CD14-positive monocyte (primary cell): ENCODE measurements at regions not wholly inside any gene's neighbourhood (a gene's known extent, or its start where the extent isn't known, plus 50 kb on each side); places are given as distances from the start of the nearest gene placed in this dataset.

Source experiments
- DNase-seq, 3 donors: peaks; one replicate each; pipeline ENCODE4 v3.0.0-alpha.2; 2011 to 2022
- H2AFZ ChIP-seq: 2 replicates; pipeline ENCODE4 v1.6.0; 2012; ENCODE audit warnings: mild to moderate bottlenecking, low read depth, low read length, inconsistent platforms; ENCODE audit not compliant: insufficient read depth, poor library complexity, severe bottlenecking
- H3K27ac ChIP-seq, 2 donors: 1 replicate in 1 of 2; 2 replicates in 1 of 2; pipeline ENCODE4 v1.5.1; 2012 to 2013; ENCODE audit warnings: low read length in 2 of 2, control low read depth in 1 of 2, inconsistent platforms in 1 of 2, low read depth in 1 of 2, mild to moderate bottlenecking in 1 of 2
- H3K27me3 ChIP-seq, 2 donors: one replicate each; pipeline versions ENCODE4 v1.6.0 to v1.6.1; 2011 to 2013; ENCODE audit warnings: low read length in 2 of 2; ENCODE audit not compliant: control insufficient read depth in 2 of 2, insufficient read depth in 2 of 2
- H3K36me3 ChIP-seq, 2 donors: replicated peaks in 1 of 2; 1 replicate in 1 of 2; 2 replicates in 1 of 2; pipeline versions ENCODE4 v1.5.1 to v1.6.1; 2012 to 2013; ENCODE audit warnings: low read length in 2 of 2, control low read depth in 1 of 2, inconsistent platforms in 1 of 2, mild to moderate bottlenecking in 1 of 2; ENCODE audit not compliant: insufficient read depth in 2 of 2, control insufficient read depth in 1 of 2
- H3K4me1 ChIP-seq, 2 donors: 1 replicate in 1 of 2; 2 replicates in 1 of 2; pipeline versions ENCODE4 v1.5.1 to v1.6.1; 2012 to 2013; ENCODE audit warnings: low read length in 2 of 2, control low read depth in 1 of 2, inconsistent platforms in 1 of 2, mild to moderate bottlenecking in 1 of 2, moderate library complexity in 1 of 2; ENCODE audit not compliant: insufficient read depth in 2 of 2, control insufficient read depth in 1 of 2
- H3K4me2 ChIP-seq: replicated peaks from 2 replicates; pipeline ENCODE3; 2012; ENCODE audit warnings: low read length, moderate library complexity, mild to moderate bottlenecking; ENCODE audit not compliant: poor library complexity, severe bottlenecking; ENCODE audit errors: extremely low read depth
- H3K4me3 ChIP-seq, 3 experiments: fragments of 200-600 bp in 1 of 3; sonication (generic) in 1 of 3; replicated peaks in 1 of 3; 1 replicate in 2 of 3; 2 replicates in 1 of 3; pipeline ENCODE4 v1.5.1; 2011 to 2013; ENCODE audit warnings: low read length in 3 of 3, mild to moderate bottlenecking in 3 of 3, control low read depth in 2 of 3, low read depth in 2 of 3, inconsistent platforms in 1 of 3, moderate library complexity in 1 of 3
- H3K79me2 ChIP-seq: 2 replicates; pipeline ENCODE4 v1.6.0; 2012; ENCODE audit warnings: mild to moderate bottlenecking, control low read depth, inconsistent platforms, low read length, moderate library complexity; ENCODE audit not compliant: insufficient read depth
- H3K9ac ChIP-seq: 2 replicates; pipeline ENCODE4 v1.6.0; 2017; ENCODE audit warnings: low read length, mild to moderate bottlenecking; ENCODE audit not compliant: insufficient read depth, poor library complexity, severe bottlenecking
- H3K9me3 ChIP-seq, 2 donors: replicated peaks in 1 of 2; 1 replicate in 1 of 2; 2 replicates in 1 of 2; pipeline versions ENCODE4 v1.5.1 to v1.6.1; 2012 to 2013; ENCODE audit warnings: low read length in 2 of 2, control low read depth in 1 of 2; ENCODE audit not compliant: control insufficient read depth in 1 of 2, insufficient read depth in 1 of 2
- H4K20me1 ChIP-seq: 2 replicates; pipeline ENCODE4 v1.6.0; 2012; ENCODE audit warnings: mild to moderate bottlenecking, low read length, control low read depth, moderate library complexity; ENCODE audit not compliant: insufficient read depth
- H3K27ac Mint-ChIP-seq, 7 donors: one replicate each; pipeline ENCODE4 v1.8.0; 2020; ENCODE audit warnings: mild to moderate bottlenecking in 7 of 7, mixed read lengths in 7 of 7, moderate library complexity in 6 of 7, inconsistent platforms in 2 of 7
- H3K27me3 Mint-ChIP-seq, 3 donors: one replicate each; pipeline ENCODE4 v1.8.0; 2021 to 2022; ENCODE audit warnings: low read depth in 3 of 3, mild to moderate bottlenecking in 3 of 3, mixed read lengths in 3 of 3, moderate library complexity in 3 of 3, inconsistent platforms in 1 of 3
- H3K36me3 Mint-ChIP-seq, 2 donors: one replicate each; pipeline ENCODE4 v1.8.0; 2020; ENCODE audit warnings: mixed read lengths in 2 of 2, inconsistent platforms in 1 of 2, mild to moderate bottlenecking in 1 of 2
- H3K4me1 Mint-ChIP-seq: one replicate; pipeline ENCODE4 v1.8.0; 2020; ENCODE audit warnings: mild to moderate bottlenecking, mixed read lengths
- H3K4me3 Mint-ChIP-seq, 2 donors: one replicate each; pipeline ENCODE4 v1.8.0; 2020; ENCODE audit warnings: mild to moderate bottlenecking in 2 of 2, mixed read lengths in 2 of 2, moderate library complexity in 1 of 2
- H3K9me3 Mint-ChIP-seq, 7 donors: one replicate each; pipeline ENCODE4 v1.8.0; 2020 to 2022; ENCODE audit warnings: mixed read lengths in 7 of 7, mild to moderate bottlenecking in 6 of 7, moderate library complexity in 6 of 7, inconsistent platforms in 2 of 7
- WGBS: methylation state at CpG from one replicate; pipeline ENCODE4 v1.1.5; 2013; ENCODE audit warnings: missing lambda C conversion rate; ENCODE audit not compliant: insufficient coverage; 5-methylcytosine and 5-hydroxymethylcytosine counted together
- intact Hi-C, 2 donors: fragments of 100-400 bp; cut with micrococcal nuclease; formaldehyde crosslinking; loops; one replicate each; pipeline versions ENCODE4 v1.15.0 to v1.15.1; 2023
- TF ChIP-seq, protein P1 (sequence below): fragments of 200-600 bp; IDR thresholded peaks from one replicate; pipeline ENCODE4 v1.8.0; 2022; ENCODE audit warnings: antibody characterized with exemption, mild to moderate bottlenecking

DNA sequence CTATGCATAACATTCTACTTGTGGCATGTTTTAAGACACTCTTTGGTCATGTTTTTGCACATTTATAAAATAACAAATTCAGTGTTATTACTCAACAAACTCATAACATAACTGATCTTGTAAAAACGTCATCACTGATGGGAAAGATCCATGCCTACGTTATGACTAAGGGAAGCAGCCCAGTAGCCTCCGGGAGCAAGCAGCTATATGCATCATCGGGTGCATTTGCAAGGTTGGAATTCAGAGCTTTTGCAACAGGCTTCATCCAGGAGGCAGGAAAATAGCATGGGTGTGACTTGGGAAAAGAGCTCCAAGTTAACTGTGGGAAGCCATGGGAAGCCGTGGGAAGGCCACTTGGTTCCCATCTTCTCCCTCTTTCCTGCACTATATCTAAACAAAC, 271.6 kb upstream of the SGK1 start:
- intact Hi-C loops = no loop called here
- H3K79me2 ChIP-seq = no peaks in the 10 kb centered on the region
- H2AFZ ChIP-seq = no peak overlapping the region
- Mint-ChIP-seq H3K27me3 (peaks cover 0 to 2% (median 0%) of the 10 kb centered on the region in 3 donors), H3K4me3 (no peak overlapping the region), H3K4me1 (peaks cover 9% of the 10 kb centered on the region), H3K9me3 (peaks cover 0 to 2% (median 0%) of the 10 kb centered on the region in 7 donors), H3K27ac (no peak overlapping the region), H3K36me3 (no peaks in the 10 kb centered on the region)
- DNase-seq = no peak
- TF ChIP-seq, protein P1, sequence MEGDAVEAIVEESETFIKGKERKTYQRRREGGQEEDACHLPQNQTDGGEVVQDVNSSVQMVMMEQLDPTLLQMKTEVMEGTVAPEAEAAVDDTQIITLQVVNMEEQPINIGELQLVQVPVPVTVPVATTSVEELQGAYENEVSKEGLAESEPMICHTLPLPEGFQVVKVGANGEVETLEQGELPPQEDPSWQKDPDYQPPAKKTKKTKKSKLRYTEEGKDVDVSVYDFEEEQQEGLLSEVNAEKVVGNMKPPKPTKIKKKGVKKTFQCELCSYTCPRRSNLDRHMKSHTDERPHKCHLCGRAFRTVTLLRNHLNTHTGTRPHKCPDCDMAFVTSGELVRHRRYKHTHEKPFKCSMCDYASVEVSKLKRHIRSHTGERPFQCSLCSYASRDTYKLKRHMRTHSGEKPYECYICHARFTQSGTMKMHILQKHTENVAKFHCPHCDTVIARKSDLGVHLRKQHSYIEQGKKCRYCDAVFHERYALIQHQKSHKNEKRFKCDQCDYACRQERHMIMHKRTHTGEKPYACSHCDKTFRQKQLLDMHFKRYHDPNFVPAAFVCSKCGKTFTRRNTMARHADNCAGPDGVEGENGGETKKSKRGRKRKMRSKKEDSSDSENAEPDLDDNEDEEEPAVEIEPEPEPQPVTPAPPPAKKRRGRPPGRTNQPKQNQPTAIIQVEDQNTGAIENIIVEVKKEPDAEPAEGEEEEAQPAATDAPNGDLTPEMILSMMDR = no peak
- H3K9ac ChIP-seq = no peak overlapping the region
- H3K4me1 ChIP-seq = peaks cover 8 to 12% of the 10 kb centered on the region in 2 donors
- no peaks in the 10 kb centered on the region for H3K9me3 ChIP-seq
- 87% methylated on average over 4 of the region's 5 CpGs for WGBS
- no peaks in the 10 kb centered on the region for H4K20me1 ChIP-seq
- no peaks in the 10 kb centered on the region for H3K36me3 ChIP-seq
- H3K27ac ChIP-seq = no peak overlapping the region
- no peak overlapping the region for H3K4me3 ChIP-seq
- no peaks in the 10 kb centered on the region for H3K27me3 ChIP-seq
- H3K4me2 ChIP-seq = no peak overlapping the region

GRCh38 chr6:134588267-134588666, 270.4 kb upstream of the SGK1 start:
- no peak overlapping the region for H2AFZ ChIP-seq
- no peaks in the 10 kb centered on the region for H4K20me1 ChIP-seq
- H3K27me3 ChIP-seq = no peaks in the 10 kb centered on the region
- H3K79me2 ChIP-seq = no peaks in the 10 kb centered on the region
- no peak overlapping the region for H3K4me3 Mint-ChIP-seq
- H3K27me3 Mint-ChIP-seq = peaks cover 0 to 2% (median 0%) of the 10 kb centered on the region in 3 donors
- no peaks in the 10 kb centered on the region for H3K36me3 Mint-ChIP-seq
- no peak overlapping the region for H3K27ac Mint-ChIP-seq
- no peaks in the 10 kb centered on the region for H3K36me3 ChIP-seq
- intact Hi-C loops = no loop called here
- peaks cover 0 to 2% (median 0%) of the 10 kb centered on the region in 7 donors for H3K9me3 Mint-ChIP-seq
- no peak overlapping the region for H3K4me2 ChIP-seq
- TF ChIP-seq, protein P1 = no peak
- H3K4me1 ChIP-seq = peaks cover 0 to 3% of the 10 kb centered on the region in 2 donors
- H3K4me1 Mint-ChIP-seq = peaks cover under 1% of the 10 kb centered on the region
- no peaks in the 10 kb centered on the region for H3K9me3 ChIP-seq
- no peak overlapping the region for H3K27ac ChIP-seq
- H3K4me3 ChIP-seq = no peak overlapping the region
- H3K9ac ChIP-seq = no peak overlapping the region
- no peak for DNase-seq
- no CpG with 5 or more reads among the region's 2 CpGs for WGBS
